Muscle of back (tissue), 3 donors: ENCODE measurements at regions not wholly inside any gene's neighbourhood (a gene's known extent, or its start where the extent isn't known, plus 50 kb on each side); places are given as distances from the start of the nearest gene placed in this dataset.

Experiments
- DNase-seq, 3 donors: peaks; one replicate each; pipeline versions ENCODE4 v3.0.0 to v3.0.0-alpha.2; 2013

- no peak for DNase-seq
Observed at GRCh38 chr5:9691261-9691660, 61.1 kb upstream of the TAS2R1 start.

DNA sequence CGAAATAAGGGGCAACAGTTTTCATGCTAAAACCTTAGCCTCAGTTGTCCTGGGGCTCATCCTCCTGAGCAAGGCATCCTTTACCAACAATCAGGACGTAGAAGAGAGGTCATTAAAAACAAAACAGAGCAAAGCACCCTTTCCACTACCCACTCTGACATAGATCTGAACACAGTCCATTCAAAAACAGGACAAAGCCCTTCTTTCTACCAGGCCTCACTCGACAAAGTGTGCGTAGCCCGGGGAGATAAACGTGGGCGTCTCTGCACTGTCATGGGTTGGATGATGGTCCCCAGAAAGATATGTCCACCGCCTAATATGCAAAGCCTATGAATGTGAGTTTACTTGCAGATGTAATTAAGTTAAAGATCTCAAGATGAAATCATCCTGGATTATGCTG is 60.6 kb upstream of the TAS2R1 start:
- no peak for DNase-seq

DNA sequence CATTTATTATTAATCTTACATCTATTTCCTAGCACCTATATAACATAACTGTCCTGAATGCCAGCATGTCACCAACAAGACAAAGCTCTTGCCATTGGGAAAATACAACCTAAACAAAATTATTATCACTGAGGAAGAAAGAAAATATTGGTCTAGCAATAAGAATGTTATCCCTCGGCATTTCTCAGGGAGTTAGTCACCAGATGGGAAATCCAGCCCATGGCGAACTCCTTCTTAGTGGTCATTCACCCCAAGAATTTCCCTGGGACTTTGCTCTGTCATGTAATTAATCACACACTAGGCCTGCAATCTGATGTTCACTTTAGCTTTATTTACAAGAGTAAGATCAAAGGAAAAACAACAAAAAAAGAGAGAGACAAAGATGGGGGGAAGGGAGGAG is 56.1 kb upstream of the TAS2R1 start:
- peak in 1 of 3 donors; percentile 22 for DNase-seq

DNA sequence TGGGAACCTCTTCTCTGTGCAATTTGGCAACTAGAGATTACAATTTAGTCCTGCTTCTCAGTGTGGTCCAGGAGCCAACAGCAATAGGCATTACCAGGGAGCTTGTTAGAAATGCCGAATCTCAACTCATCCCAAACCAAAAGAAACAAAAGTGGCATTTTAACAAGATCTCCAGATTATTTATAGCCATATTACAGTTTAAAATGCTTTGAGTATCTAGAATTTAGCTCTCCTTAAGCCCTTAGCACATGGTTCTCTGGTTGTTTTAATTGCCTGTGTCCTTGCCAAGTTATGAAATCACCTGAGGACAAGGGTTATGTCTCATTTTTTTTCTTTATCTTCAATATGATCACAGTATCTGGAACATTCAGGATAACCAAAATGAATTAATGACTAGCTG is 51.6 kb upstream of the TAS2R1 start:
- DNase-seq: no peak
